Daoy (cell line): ENCODE measurements at regions not wholly inside any gene's neighbourhood (a gene's known extent, or its start where the extent isn't known, plus 50 kb on each side); places are given as distances from the start of the nearest gene placed in this dataset.
"Not testable (repeated sequence)": the region's sequence is repeated elsewhere in the genome, so short reads cannot be mapped to it uniquely, and the experiment has no call there.

Experiments used
- DNase-seq: peaks from one replicate; pipeline ENCODE4 v3.0.0-alpha.2; 2015; ENCODE audit warnings: low read depth

DNA sequence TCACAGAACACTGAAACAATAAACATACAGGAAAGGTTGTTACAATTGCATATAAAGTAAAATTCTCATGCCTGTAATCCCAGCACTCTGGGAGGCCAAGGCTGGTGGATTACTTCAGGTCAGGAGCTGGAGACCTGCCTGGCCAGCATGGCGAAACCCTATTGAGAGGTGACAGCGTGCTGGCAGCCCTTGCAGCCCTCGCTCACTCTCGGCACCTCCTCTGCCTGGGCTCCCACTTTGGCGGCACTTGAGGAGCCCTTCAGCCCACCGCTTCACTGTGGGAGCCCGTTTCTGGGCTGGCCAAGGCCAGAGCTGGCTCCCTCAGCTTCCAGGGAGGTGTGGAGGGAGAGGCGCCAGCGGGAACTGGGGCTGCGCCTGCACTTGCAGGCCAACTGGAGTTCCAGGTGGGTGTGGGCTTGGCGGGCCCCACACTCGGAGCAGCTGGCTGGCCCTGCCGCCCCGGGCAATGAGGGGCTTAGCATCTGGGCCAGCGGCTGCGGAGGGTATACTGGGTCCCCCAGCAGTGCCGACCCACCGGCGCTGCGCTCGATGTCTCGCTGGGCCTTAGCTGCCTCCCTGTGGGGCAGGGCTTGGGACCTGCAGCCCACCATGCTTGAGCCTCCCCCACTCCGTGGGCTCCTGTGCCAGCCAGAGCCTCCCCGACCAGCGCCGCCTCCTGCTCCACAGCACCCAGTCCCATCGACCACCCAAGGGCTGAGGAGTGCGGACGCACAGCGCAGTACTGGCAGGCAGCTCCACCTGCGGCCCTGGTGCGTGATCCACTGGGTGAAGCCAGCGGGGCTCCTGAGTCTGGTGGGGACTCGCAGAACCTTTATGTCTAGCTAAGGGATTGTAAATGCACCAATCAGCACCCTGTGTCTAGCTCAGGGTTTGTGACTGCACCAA is 51.5 kb upstream of the MBNL1 start:
- DNase-seq = not testable (repeated sequence)

DNA sequence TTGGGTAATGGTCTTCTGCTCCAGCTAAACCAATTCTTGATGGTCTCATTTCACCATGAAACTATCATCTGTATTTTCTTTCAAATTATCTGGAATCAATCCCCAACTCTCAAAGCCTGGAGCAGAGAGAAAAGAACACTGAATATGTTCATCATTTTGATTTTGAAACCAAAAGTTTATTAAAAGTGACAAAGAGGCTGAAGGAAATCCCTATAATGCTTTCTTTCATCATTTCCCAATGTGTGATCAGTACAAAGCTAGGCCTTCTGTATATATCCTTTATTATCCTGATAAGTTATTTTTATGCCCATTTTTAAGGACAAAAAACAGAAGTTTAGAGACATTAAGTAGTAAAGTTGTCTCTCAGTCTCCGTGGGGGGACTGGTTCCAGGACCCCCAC is 50.1 kb upstream of the MBNL1 start:
- no peak for DNase-seq
